ENCODE measurements at regions not wholly inside any gene's neighbourhood (a gene's known extent, or its start where the extent isn't known, plus 50 kb on each side); places are given as distances from the start of the nearest gene placed in this dataset.
"Not testable (repeated sequence)": the region's sequence is repeated elsewhere in the genome, so short reads cannot be mapped to it uniquely, and the experiment has no call there.

DNA sequence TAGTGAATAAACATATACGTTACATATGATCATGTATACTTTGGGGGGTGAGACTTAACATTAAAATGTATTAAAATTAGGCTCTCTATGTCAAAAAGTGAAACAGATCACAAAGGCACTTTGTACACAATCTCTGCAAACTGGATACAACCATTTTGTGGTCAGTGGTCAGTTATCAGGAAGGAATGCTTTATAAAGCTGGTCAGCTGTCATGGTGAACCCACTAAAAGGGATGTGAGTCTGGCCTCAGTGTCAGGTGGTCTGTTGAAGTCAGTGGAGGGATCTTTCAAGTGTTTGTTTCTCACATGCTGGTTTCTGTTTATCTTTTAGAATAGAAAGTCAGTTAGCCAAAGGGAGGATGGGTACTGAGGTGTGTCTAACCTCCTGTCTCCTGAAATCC lies 875.5 kb upstream of the INTU start:
- Histone ChIP-seq H3K9ac (ENCODE audit: low read length) (no peak overlapping the region), H3K4me2 (ENCODE audit: low read depth, low read length, poor library complexity, severe bottlenecking) (no peak overlapping the region), H3K9me2 (replicated peaks; ENCODE audit: insufficient read depth, low read length) (no peaks in the 10 kb centered on the region), H3K27ac (ENCODE audit: low read length) (no peak overlapping the region), H2AFZ (ENCODE audit: low read length) (no peak overlapping the region), H3K4me3 (ENCODE audit: low read length) (no peak overlapping the region), H3K9me3 (ENCODE audit: low read length) (peaks cover 14% of the 10 kb centered on the region), H3K27me3 (ENCODE audit: low read length) (no peaks in the 10 kb centered on the region), H3K79me2 (ENCODE audit: low read length) (no peaks in the 10 kb centered on the region), H3K36me3 (ENCODE audit: insufficient read depth, low read length) (no peaks in the 10 kb centered on the region), H4K20me1 (ENCODE audit: insufficient read depth, low read depth, low read length) (no peaks in the 10 kb centered on the region), H3K4me1 (ENCODE audit: low read length) (no peaks in the 10 kb centered on the region)
- no peak for DNase-seq

DNA sequence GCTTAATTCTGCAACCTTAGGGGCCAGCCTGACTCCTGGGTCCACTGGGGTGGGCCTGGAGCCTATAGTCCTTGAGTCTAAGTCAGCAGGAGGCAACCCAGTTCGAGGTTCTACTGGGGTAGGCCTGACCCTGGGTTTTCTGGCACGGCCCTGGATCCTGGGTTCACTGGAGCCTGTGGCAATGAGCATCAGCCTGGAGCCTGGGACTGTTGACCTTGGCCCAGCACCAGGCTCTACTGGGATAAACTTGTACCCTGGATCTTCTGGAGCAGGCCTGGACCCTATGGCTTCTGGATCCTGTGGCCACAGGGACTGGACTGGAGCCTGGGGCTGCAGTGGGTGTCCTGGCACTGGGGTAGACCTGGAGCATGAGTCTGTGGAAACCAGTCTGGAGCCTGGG lies 874.3 kb upstream of the INTU start:
- peaks cover 12% of the 10 kb centered on the region for H3K9me3 ChIP-seq (ENCODE audit: low read length)
- no peaks in the 10 kb centered on the region for H3K9me2 ChIP-seq (replicated peaks; ENCODE audit: insufficient read depth, low read length)
- no peaks in the 10 kb centered on the region for H3K36me3 ChIP-seq (ENCODE audit: insufficient read depth, low read length)
- no peaks in the 10 kb centered on the region for H3K79me2 ChIP-seq (ENCODE audit: low read length)
- H3K4me1 ChIP-seq (ENCODE audit: low read length) = no peaks in the 10 kb centered on the region
- no peak overlapping the region for H3K9ac ChIP-seq (ENCODE audit: low read length)
- H3K4me2 ChIP-seq (ENCODE audit: low read depth, low read length, poor library complexity, severe bottlenecking) = no peak overlapping the region
- H3K27ac ChIP-seq (ENCODE audit: low read length) = no peak overlapping the region
- H3K27me3 ChIP-seq (ENCODE audit: low read length) = no peaks in the 10 kb centered on the region
- no peak overlapping the region for H3K4me3 ChIP-seq (ENCODE audit: low read length)
- DNase-seq = no peak
- H2AFZ ChIP-seq (ENCODE audit: low read length) = no peak overlapping the region
- no peaks in the 10 kb centered on the region for H4K20me1 ChIP-seq (ENCODE audit: insufficient read depth, low read depth, low read length)

DNA sequence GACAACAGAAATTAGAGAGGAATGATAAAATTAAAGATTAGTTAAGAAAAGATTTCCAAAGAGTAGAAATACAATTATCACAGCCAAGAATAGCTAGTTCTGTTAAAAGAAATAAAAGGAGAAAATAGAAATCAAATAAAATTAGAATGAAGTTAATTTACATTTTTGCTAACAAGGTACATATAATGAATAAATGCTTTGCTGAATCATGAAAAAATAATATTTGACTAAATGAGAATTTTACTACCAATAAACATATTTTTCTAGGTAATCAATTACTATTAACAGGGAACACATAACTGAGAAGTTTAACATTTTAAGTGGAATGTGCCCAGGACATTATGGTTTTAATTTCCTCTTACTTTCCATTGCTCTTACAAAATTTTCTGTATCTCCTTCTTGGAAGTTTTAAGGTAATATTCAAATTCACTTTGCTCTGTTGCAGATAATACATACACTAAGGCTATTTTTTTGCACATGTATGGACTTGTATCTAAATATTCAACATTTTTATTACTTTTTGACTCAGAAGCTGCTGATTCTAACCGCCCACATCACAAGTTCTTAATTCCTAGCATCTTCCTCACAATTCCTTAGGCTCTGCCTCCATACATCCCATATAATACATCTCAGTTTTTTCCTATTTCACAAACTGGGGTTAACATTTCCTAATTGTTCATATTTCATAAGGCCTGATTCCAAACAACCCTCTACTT lies 870.7 kb upstream of the INTU start:
- Histone ChIP-seq H3K4me3 (ENCODE audit: low read length) (no peak overlapping the region), H3K36me3 (ENCODE audit: insufficient read depth, low read length) (no peaks in the 10 kb centered on the region), H3K27me3 (ENCODE audit: low read length) (no peaks in the 10 kb centered on the region), H3K4me2 (ENCODE audit: low read depth, low read length, poor library complexity, severe bottlenecking) (no peak overlapping the region), H3K9me2 (replicated peaks; ENCODE audit: insufficient read depth, low read length) (no peaks in the 10 kb centered on the region), H3K4me1 (ENCODE audit: low read length) (no peaks in the 10 kb centered on the region), H3K9me3 (ENCODE audit: low read length) (peaks cover 16% of the 10 kb centered on the region), H4K20me1 (ENCODE audit: insufficient read depth, low read depth, low read length) (no peaks in the 10 kb centered on the region), H2AFZ (ENCODE audit: low read length) (no peak overlapping the region), H3K9ac (ENCODE audit: low read length) (no peak overlapping the region), H3K79me2 (ENCODE audit: low read length) (no peaks in the 10 kb centered on the region), H3K27ac (ENCODE audit: low read length) (no peak overlapping the region)
- no peak for DNase-seq

- no peaks in the 10 kb centered on the region for H3K79me2 ChIP-seq (ENCODE audit: low read length)
- H2AFZ ChIP-seq (ENCODE audit: low read length) = no peak overlapping the region
- H3K4me2 ChIP-seq (ENCODE audit: low read depth, low read length, poor library complexity, severe bottlenecking) = no peak overlapping the region
- no peak overlapping the region for H3K27ac ChIP-seq (ENCODE audit: low read length)
- no peaks in the 10 kb centered on the region for H4K20me1 ChIP-seq (ENCODE audit: insufficient read depth, low read depth, low read length)
- no peaks in the 10 kb centered on the region for H3K9me2 ChIP-seq (replicated peaks; ENCODE audit: insufficient read depth, low read length)
- H3K36me3 ChIP-seq (ENCODE audit: insufficient read depth, low read length) = no peaks in the 10 kb centered on the region
- H3K9me3 ChIP-seq (ENCODE audit: low read length) = peaks cover 16% of the 10 kb centered on the region
- DNase-seq = no peak
- H3K9ac ChIP-seq (ENCODE audit: low read length) = no peak overlapping the region
- no peak overlapping the region for H3K4me3 ChIP-seq (ENCODE audit: low read length)
- no peaks in the 10 kb centered on the region for H3K27me3 ChIP-seq (ENCODE audit: low read length)
- no peaks in the 10 kb centered on the region for H3K4me1 ChIP-seq (ENCODE audit: low read length)
Measured at GRCh38 chr4:126762663-126763247, 870.0 kb upstream of the INTU start.

DNA sequence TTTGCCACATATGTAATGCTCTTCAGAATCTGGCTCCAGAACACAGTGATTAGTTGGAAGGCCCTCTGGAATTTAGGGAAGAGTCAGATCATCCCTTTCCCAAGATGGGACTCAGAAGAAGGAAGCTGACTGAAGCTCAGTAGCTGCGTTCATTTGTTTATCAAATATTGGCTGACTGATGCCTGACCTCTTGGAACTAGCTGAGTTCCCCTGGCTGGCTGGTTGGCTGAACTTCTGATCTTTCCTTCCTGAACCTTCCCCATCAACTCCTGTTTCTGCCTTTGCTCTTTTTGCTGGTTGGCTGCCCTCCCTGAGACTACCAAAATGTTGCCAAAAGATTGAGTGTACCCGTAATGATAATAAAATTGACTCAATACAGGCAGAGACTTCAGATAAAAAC lies 866.5 kb upstream of the INTU start:
- H3K4me3 ChIP-seq (ENCODE audit: low read length) = no peak overlapping the region
- no peak overlapping the region for H3K4me2 ChIP-seq (ENCODE audit: low read depth, low read length, poor library complexity, severe bottlenecking)
- H3K9ac ChIP-seq (ENCODE audit: low read length) = no peak overlapping the region
- H2AFZ ChIP-seq (ENCODE audit: low read length) = no peak overlapping the region
- no peaks in the 10 kb centered on the region for H3K79me2 ChIP-seq (ENCODE audit: low read length)
- DNase-seq = no peak
- no peaks in the 10 kb centered on the region for H3K9me2 ChIP-seq (replicated peaks; ENCODE audit: insufficient read depth, low read length)
- H4K20me1 ChIP-seq (ENCODE audit: insufficient read depth, low read depth, low read length) = no peaks in the 10 kb centered on the region
- peaks cover 12% of the 10 kb centered on the region; the same call in 1 of the 2 replicates for H3K9me3 ChIP-seq (ENCODE audit: low read length)
- no peaks in the 10 kb centered on the region for H3K36me3 ChIP-seq (ENCODE audit: insufficient read depth, low read length)
- H3K4me1 ChIP-seq (ENCODE audit: low read length) = no peaks in the 10 kb centered on the region
- H3K27me3 ChIP-seq (ENCODE audit: low read length) = no peaks in the 10 kb centered on the region
- H3K27ac ChIP-seq (ENCODE audit: low read length) = no peak overlapping the region

DNA sequence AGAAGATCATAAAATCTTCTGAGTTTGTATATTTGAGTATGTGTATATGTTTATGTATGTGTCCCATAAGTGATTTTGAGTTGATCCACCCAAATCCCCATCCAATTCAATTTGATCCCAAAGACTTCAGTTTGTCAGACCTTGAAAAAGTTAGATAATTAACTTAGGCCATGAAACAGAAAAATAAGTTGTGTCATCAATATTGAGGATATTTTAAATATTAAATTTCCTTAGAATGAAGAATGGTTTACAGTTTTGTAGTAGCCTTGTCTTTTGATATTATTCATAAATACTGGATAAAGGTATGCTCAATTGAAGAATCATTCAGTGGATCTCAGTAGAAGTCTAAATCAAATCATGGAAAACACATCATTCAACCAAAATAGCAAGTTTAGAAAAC lies 864.4 kb upstream of the INTU start:
- H3K4me1 ChIP-seq (ENCODE audit: low read length) = no peaks in the 10 kb centered on the region
- no peak overlapping the region for H3K4me3 ChIP-seq (ENCODE audit: low read length)
- H2AFZ ChIP-seq (ENCODE audit: low read length) = no peak overlapping the region
- H3K9me2 ChIP-seq (replicated peaks; ENCODE audit: insufficient read depth, low read length) = no peaks in the 10 kb centered on the region
- no peak overlapping the region for H3K27ac ChIP-seq (ENCODE audit: low read length)
- no peak for DNase-seq
- H3K36me3 ChIP-seq (ENCODE audit: insufficient read depth, low read length) = no peaks in the 10 kb centered on the region
- peaks cover 12% of the 10 kb centered on the region; the same call in 1 of the 2 replicates for H3K9me3 ChIP-seq (ENCODE audit: low read length)
- H4K20me1 ChIP-seq (ENCODE audit: insufficient read depth, low read depth, low read length) = no peaks in the 10 kb centered on the region
- no peak overlapping the region for H3K9ac ChIP-seq (ENCODE audit: low read length)
- no peaks in the 10 kb centered on the region for H3K79me2 ChIP-seq (ENCODE audit: low read length)
- no peaks in the 10 kb centered on the region for H3K27me3 ChIP-seq (ENCODE audit: low read length)
- H3K4me2 ChIP-seq (ENCODE audit: low read depth, low read length, poor library complexity, severe bottlenecking) = no peak overlapping the region

GRCh38 chr4:126770811-126771553 lies 861.8 kb upstream of the INTU start:
- not testable (repeated sequence) for H3K9me2 ChIP-seq (replicated peaks; ENCODE audit: insufficient read depth, low read length); H3K4me2 ChIP-seq (ENCODE audit: low read depth, low read length, poor library complexity, severe bottlenecking); H2AFZ ChIP-seq (ENCODE audit: low read length); DNase-seq; H4K20me1 ChIP-seq (ENCODE audit: insufficient read depth, low read depth, low read length); H3K36me3 ChIP-seq (ENCODE audit: insufficient read depth, low read length); H3K9ac ChIP-seq (ENCODE audit: low read length); H3K27ac ChIP-seq (ENCODE audit: low read length); H3K4me3 ChIP-seq (ENCODE audit: low read length); H3K79me2 ChIP-seq (ENCODE audit: low read length); H3K4me1 ChIP-seq (ENCODE audit: low read length); H3K27me3 ChIP-seq (ENCODE audit: low read length)
- H3K9me3 ChIP-seq (ENCODE audit: low read length) = peaks cover 15% of the 10 kb centered on the region; the same call in 1 of the 2 replicates

DNA sequence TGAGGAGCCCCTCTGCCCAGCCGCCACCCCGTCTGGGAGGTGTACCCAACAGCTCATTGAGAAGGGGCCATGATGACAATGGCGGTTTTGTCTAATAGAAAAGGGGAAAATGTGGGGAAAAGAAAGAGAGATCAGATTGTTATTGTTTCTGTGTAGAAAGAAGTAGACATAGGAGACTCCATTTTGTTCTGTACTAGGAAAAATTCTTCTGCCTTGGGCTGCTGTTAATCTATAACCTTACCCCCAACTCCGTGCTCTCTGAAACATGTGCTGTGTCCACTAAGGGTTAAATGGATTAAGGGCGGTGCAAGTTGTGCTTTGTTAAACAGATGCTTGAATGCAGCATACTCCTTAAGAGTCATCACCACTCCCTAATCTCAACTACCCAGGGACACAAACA lies 861.1 kb upstream of the INTU start:
- H2AFZ ChIP-seq (ENCODE audit: low read length); H3K36me3 ChIP-seq (ENCODE audit: insufficient read depth, low read length); H3K27ac ChIP-seq (ENCODE audit: low read length); H3K9ac ChIP-seq (ENCODE audit: low read length); H3K79me2 ChIP-seq (ENCODE audit: low read length); H3K4me3 ChIP-seq (ENCODE audit: low read length); H3K4me1 ChIP-seq (ENCODE audit: low read length); H3K27me3 ChIP-seq (ENCODE audit: low read length); DNase-seq; H3K4me2 ChIP-seq (ENCODE audit: low read depth, low read length, poor library complexity, severe bottlenecking); H3K9me2 ChIP-seq (replicated peaks; ENCODE audit: insufficient read depth, low read length); H4K20me1 ChIP-seq (ENCODE audit: insufficient read depth, low read depth, low read length): not testable (repeated sequence)
- peaks cover 12% of the 10 kb centered on the region; the same call in 1 of the 2 replicates for H3K9me3 ChIP-seq (ENCODE audit: low read length)

All from Karpas-422 (cell line).